RWPE2 (cell line): ENCODE measurements at regions not wholly inside any gene's neighbourhood (a gene's known extent, or its start where the extent isn't known, plus 50 kb on each side); places are given as distances from the start of the nearest gene placed in this dataset.
A peak's percentile ranks its signal among the peaks of the same experiment; 100 is the strongest.

Source experiments
- ATAC-seq: fragments of 200-7000 bp; cut with Tn5 transposase; 3 replicates; pipeline ENCODE4 v1.9.1; 2021; ENCODE audit warnings: low read depth
- DNase-seq: peaks from one replicate; pipeline ENCODE4 v3.0.0-alpha.2; 2020; ENCODE audit warnings: low spot score
- H3K27ac ChIP-seq: fragments of 450-650 bp; 2 replicates; pipeline ENCODE4 v1.5.1; 2017; ENCODE audit warnings: mild to moderate bottlenecking; ENCODE audit not compliant: poor library complexity, severe bottlenecking
- H3K27me3 ChIP-seq: fragments of 250-450 bp; sonication (Bioruptor Pico); 2 replicates; pipeline ENCODE4 v1.5.1; 2021; ENCODE audit warnings: mild to moderate bottlenecking, moderate library complexity; ENCODE audit not compliant: insufficient read depth, poor library complexity, severe bottlenecking
- H3K36me3 ChIP-seq: fragments of 250-450 bp; sonication (Bioruptor Pico); 2 replicates; pipeline ENCODE4 v1.5.1; 2020; ENCODE audit warnings: low read depth, mild to moderate bottlenecking, moderate library complexity
- H3K4me1 ChIP-seq: fragments of 250-450 bp; sonication (Bioruptor Pico); 2 replicates; pipeline ENCODE4 v1.5.1; 2021; ENCODE audit warnings: mild to moderate bottlenecking, moderate library complexity; ENCODE audit not compliant: insufficient read depth, poor library complexity, severe bottlenecking
- H3K4me3 ChIP-seq: fragments of 250-450 bp; sonication (Bioruptor Pico); 2 replicates; pipeline ENCODE4 v1.5.1; 2021; ENCODE audit warnings: mild to moderate bottlenecking, moderate library complexity; ENCODE audit not compliant: severe bottlenecking
- H3K9me3 ChIP-seq: fragments of 250-450 bp; sonication (Bioruptor Pico); 2 replicates; pipeline ENCODE4 v1.5.1; 2021; ENCODE audit warnings: mild to moderate bottlenecking, moderate library complexity; ENCODE audit not compliant: severe bottlenecking
- TF ChIP-seq, protein P1 (sequence below): fragments of 450-650 bp; IDR thresholded peaks from one replicate; pipeline ENCODE4 v1.5.1; 2017; ENCODE audit warnings: mild to moderate bottlenecking, moderate library complexity; ENCODE audit not compliant: poor library complexity, severe bottlenecking

DNA sequence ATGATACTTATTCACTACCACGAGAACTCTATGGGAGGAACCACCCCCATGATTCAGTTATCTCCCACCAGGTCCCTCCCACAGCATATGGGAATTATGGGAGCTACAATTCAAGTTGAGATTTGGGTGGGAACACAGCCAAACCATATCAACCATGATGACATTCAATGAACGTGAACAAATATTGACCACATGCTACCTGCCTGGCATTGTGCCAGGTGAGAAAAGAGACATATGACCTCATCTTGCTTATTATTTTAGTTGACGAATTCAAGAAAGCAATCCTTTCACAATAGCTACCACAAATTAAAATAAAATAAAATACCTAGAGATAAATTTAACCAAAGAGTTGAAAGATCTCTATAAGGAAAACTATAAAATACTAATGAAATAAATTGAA lies 286.5 kb upstream of the CRIM1 start:
- TF ChIP-seq, protein P1, sequence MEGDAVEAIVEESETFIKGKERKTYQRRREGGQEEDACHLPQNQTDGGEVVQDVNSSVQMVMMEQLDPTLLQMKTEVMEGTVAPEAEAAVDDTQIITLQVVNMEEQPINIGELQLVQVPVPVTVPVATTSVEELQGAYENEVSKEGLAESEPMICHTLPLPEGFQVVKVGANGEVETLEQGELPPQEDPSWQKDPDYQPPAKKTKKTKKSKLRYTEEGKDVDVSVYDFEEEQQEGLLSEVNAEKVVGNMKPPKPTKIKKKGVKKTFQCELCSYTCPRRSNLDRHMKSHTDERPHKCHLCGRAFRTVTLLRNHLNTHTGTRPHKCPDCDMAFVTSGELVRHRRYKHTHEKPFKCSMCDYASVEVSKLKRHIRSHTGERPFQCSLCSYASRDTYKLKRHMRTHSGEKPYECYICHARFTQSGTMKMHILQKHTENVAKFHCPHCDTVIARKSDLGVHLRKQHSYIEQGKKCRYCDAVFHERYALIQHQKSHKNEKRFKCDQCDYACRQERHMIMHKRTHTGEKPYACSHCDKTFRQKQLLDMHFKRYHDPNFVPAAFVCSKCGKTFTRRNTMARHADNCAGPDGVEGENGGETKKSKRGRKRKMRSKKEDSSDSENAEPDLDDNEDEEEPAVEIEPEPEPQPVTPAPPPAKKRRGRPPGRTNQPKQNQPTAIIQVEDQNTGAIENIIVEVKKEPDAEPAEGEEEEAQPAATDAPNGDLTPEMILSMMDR, result no peak
- ATAC-seq, result no peak
- Histone ChIP-seq H3K4me3 (no peak overlapping the region), H3K27me3 (no peaks in the 10 kb centered on the region), H3K36me3 (no peaks in the 10 kb centered on the region), H3K4me1 (no peaks in the 10 kb centered on the region), H3K27ac (no peak overlapping the region), H3K9me3 (no peaks in the 10 kb centered on the region)
- DNase-seq, result no peak

DNA sequence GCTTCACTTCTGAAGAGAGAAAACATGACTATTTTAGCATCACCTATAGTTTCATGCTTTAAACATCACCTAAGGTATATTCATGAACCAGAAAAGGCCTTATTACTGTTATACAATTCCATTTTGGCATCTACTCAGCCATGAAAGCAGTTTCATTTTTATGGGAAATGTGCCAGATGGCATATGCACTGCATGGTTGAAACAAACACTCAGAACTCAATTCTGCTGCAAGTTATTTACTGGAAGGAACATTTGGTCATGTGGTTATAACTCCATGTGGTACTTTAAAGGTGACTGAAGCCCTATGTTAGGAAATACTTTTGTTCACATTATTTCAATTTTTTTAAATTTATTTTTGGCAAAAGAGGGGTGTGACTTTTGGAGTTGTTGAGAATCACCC lies 287.5 kb upstream of the CRIM1 start:
- TF ChIP-seq, protein P1, result no peak

DNA sequence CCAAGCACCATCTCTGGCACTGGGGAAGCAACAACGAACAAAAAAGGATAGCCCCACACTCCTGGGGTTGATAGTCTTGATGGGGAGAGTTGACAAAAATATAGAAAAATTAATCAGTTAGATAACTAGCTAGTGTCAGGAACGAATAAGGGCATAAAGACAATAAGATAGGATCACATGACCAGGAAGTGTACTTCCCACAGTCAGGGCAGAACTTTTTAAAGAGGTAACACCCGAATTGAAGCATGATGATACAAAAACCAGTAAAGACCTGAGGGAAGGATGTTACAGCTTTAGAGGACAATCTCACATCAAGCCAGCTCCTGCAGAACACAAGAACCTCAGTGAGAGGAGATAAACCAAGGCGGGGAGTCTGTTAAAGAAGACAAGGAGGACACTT lies 295.4 kb upstream of the CRIM1 start:
- no peak overlapping the region for H3K27ac ChIP-seq
- no peak for DNase-seq
- H3K36me3 ChIP-seq, result no peaks in the 10 kb centered on the region
- peaks cover 3% of the 10 kb centered on the region for H3K27me3 ChIP-seq
- H3K4me1 ChIP-seq, result no peaks in the 10 kb centered on the region
- no peaks in the 10 kb centered on the region for H3K9me3 ChIP-seq
- no peak for ATAC-seq
- TF ChIP-seq, protein P1, result no peak
- no peak overlapping the region for H3K4me3 ChIP-seq

More for the DNA sequence above, 287.5 kb upstream of the CRIM1 start:
- Histone ChIP-seq H3K4me3 (no peak overlapping the region), H3K4me1 (no peaks in the 10 kb centered on the region), H3K9me3 (no peaks in the 10 kb centered on the region), H3K27ac (no peak overlapping the region), H3K36me3 (no peaks in the 10 kb centered on the region), H3K27me3 (no peaks in the 10 kb centered on the region)
- DNase-seq, result no peak
- ATAC-seq, result no peak

DNA sequence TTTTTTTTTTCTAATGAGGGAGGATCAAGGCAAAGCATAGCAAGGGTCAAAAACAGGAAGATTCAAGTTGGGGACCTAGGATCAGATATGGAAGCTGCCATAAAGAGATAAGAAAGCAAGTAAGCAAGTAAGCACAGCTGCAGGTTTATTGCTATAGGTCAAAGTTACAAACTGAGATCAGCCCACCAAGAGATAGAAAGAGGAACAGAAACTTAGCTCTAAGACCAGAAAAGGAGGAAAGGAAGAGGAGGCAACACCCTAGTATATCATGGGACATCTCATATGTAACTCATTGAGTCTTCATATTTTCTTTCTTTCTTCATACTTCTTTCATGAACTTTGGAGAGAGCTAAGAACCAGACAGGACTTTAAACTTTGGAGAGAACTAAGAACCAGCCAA lies 295.9 kb upstream of the CRIM1 start:
- ATAC-seq (no peak), DNase-seq (no peak)
- peaks cover 7% of the 10 kb centered on the region for H3K27me3 ChIP-seq
- no peaks in the 10 kb centered on the region for H3K9me3 ChIP-seq
- no peaks in the 10 kb centered on the region for H3K4me1 ChIP-seq
- H3K27ac ChIP-seq, result no peak overlapping the region
- TF ChIP-seq, protein P1, result no peak
- H3K36me3 ChIP-seq, result no peaks in the 10 kb centered on the region
- no peak overlapping the region for H3K4me3 ChIP-seq

DNA sequence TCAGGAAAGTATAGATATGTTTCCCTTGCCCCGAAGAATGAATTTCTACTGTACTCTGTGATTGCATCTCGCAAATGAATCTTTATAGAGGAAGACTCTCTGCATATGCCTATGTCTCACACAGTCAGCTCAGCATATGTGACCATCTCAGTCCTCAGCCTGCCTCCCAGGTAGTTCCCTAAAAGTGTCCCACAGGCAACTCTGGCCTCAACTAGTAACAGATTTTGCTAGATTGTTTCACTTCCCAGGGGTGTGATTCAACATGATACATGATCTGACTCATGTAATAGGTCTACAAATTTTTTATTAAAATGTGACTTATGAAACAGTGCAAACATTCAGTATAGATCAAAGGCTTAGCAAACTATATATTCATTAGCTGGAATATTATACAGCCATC lies 296.6 kb upstream of the CRIM1 start:
- peaks cover 7% of the 10 kb centered on the region for H3K27me3 ChIP-seq
- TF ChIP-seq, protein P1, result no peak
- DNase-seq (no peak), ATAC-seq (peak; percentile 27; the same call in 1 of the 3 replicates)
- H3K36me3 ChIP-seq, result no peaks in the 10 kb centered on the region
- no peaks in the 10 kb centered on the region for H3K4me1 ChIP-seq
- no peak overlapping the region for H3K27ac ChIP-seq
- no peak overlapping the region for H3K4me3 ChIP-seq
- H3K9me3 ChIP-seq, result no peaks in the 10 kb centered on the region
